GM12878 (cell line): ENCODE measurements at regions not wholly inside any gene's neighbourhood (a gene's known extent, or its start where the extent isn't known, plus 50 kb on each side); places are given as distances from the start of the nearest gene placed in this dataset.

Experiments used
- CBFB ChIP-seq: IDR thresholded peaks from 2 replicates; pipeline ENCODE4 v1.6.1; 2016; ENCODE audit warnings: antibody characterized with exemption, low read depth
- EZH2 ChIP-seq: IDR thresholded peaks from 2 replicates; pipeline ENCODE4 v1.6.1; 2012; ENCODE audit warnings: low read depth, mild to moderate bottlenecking, control low read depth, inconsistent platforms, low read length, borderline replicate concordance; ENCODE audit not compliant: control insufficient read depth
- POLR2AphosphoS5 ChIP-seq: IDR thresholded peaks from 2 replicates; pipeline ENCODE4 v1.6.1; 2011; ENCODE audit warnings: mild to moderate bottlenecking, low read length, inconsistent platforms
- TARDBP ChIP-seq: IDR thresholded peaks from 2 replicates; pipeline ENCODE4 v1.6.1; 2016; ENCODE audit warnings: borderline replicate concordance
- TF ChIP-seq, protein P1 (sequence below), 3 experiments: IDR thresholded peaks in 2 of 3; conservative IDR thresholded peaks in 1 of 3; 2 replicates each; pipeline ENCODE4 v1.5.1; 2011; ENCODE audit warnings: low read depth in 3 of 3, low read length in 3 of 3, mild to moderate bottlenecking in 3 of 3, control low read depth in 2 of 3, moderate library complexity in 2 of 3, inconsistent platforms in 1 of 3, mixed read lengths in 1 of 3; ENCODE audit not compliant: control insufficient read depth in 2 of 3, insufficient read depth in 1 of 3; ENCODE audit errors: extremely low read depth in 1 of 3

DNA sequence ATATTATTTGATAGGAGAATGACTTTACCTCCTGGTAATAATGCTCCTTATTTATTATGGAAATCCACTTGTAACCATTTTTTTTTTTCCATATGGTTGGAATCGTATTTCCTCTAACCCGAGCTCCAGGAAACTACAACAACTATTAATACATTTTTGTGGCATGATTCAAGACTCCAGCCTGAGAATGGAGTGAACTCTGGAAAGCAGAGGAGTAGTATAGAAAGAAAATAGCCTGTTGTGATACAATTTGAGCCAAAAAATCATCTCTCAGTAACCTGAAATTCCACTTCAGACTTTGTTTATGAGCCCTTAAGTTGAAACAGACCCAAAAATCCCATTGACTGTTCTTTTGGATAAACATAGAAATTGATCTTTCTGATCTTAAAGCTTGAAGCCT is 921.1 kb downstream of the SOCS6 start:
- TF ChIP-seq, protein P1, sequence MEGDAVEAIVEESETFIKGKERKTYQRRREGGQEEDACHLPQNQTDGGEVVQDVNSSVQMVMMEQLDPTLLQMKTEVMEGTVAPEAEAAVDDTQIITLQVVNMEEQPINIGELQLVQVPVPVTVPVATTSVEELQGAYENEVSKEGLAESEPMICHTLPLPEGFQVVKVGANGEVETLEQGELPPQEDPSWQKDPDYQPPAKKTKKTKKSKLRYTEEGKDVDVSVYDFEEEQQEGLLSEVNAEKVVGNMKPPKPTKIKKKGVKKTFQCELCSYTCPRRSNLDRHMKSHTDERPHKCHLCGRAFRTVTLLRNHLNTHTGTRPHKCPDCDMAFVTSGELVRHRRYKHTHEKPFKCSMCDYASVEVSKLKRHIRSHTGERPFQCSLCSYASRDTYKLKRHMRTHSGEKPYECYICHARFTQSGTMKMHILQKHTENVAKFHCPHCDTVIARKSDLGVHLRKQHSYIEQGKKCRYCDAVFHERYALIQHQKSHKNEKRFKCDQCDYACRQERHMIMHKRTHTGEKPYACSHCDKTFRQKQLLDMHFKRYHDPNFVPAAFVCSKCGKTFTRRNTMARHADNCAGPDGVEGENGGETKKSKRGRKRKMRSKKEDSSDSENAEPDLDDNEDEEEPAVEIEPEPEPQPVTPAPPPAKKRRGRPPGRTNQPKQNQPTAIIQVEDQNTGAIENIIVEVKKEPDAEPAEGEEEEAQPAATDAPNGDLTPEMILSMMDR (IDR thresholded peaks at IDR 0.05 in 2 of 3, conservative IDR thresholded peaks at IDR 0.05 in 1 of 3; ENCODE audit: control insufficient read depth in 2 of 3, extremely low read depth in 1 of 3, insufficient read depth in 1 of 3, low read depth in 3 of 3, low read length in 3 of 3) = no peak
- TF ChIP-seq POLR2AphosphoS5 = no peak
- no peak for TF ChIP-seq CBFB
- TF ChIP-seq EZH2 = no peak
- TF ChIP-seq TARDBP = no peak
